Progenitor cell of endocrine pancreas (in vitro differentiated cells): ENCODE measurements at regions not wholly inside any gene's neighbourhood (a gene's known extent, or its start where the extent isn't known, plus 50 kb on each side); places are given as distances from the start of the nearest gene placed in this dataset.

Source experiments
- DNase-seq: peaks from one replicate; pipeline ENCODE4 v3.0.0; 2021; ENCODE audit warnings: low spot score; ENCODE audit not compliant: unreplicated experiment
- H3K27ac Mint-ChIP-seq: 2 replicates; pipeline ENCODE4 v1.8.0; 2021; ENCODE audit warnings: mild to moderate bottlenecking, moderate library complexity, mixed read lengths
- H3K27me3 Mint-ChIP-seq: 2 replicates; pipeline ENCODE4 v1.8.0; 2021; ENCODE audit warnings: mixed read lengths
- H3K36me3 Mint-ChIP-seq: 2 replicates; pipeline ENCODE4 v1.8.0; 2022; ENCODE audit warnings: mixed read lengths; ENCODE audit not compliant: insufficient read depth
- H3K4me1 Mint-ChIP-seq: 2 replicates; pipeline ENCODE4 v1.8.0; 2021; ENCODE audit warnings: low read depth, mixed read lengths
- H3K4me3 Mint-ChIP-seq: 2 replicates; pipeline ENCODE4 v1.8.0; 2021; ENCODE audit warnings: low read depth, mild to moderate bottlenecking, moderate library complexity, mixed read lengths
- H3K9me3 Mint-ChIP-seq: 2 replicates; pipeline ENCODE4 v1.8.0; 2021; ENCODE audit warnings: low read depth, mixed read lengths
- CTCF ChIP-seq: fragments of 200-600 bp; sonication (generic); IDR thresholded peaks from one replicate; pipeline ENCODE4 v1.5.0; 2021; ENCODE audit warnings: antibody characterized with exemption, mild to moderate bottlenecking; ENCODE audit not compliant: unreplicated experiment

GRCh38 chr21:41064951-41065350, 103.0 kb upstream of the BACE2 start:
- no peak overlapping the region for H3K27ac Mint-ChIP-seq
- no peak for TF ChIP-seq CTCF
- no peaks in the 10 kb centered on the region for H3K36me3 Mint-ChIP-seq
- peaks cover 17% of the 10 kb centered on the region for H3K27me3 Mint-ChIP-seq
- DNase-seq: no peak
- peaks cover 11% of the 10 kb centered on the region for H3K9me3 Mint-ChIP-seq
- H3K4me1 Mint-ChIP-seq: peaks cover 16% of the 10 kb centered on the region
- no peak overlapping the region for H3K4me3 Mint-ChIP-seq

GRCh38 chr21:41065539-41065938, 102.4 kb upstream of the BACE2 start:
- Mint-ChIP-seq H3K4me1 (peaks cover 14% of the 10 kb centered on the region), H3K36me3 (no peaks in the 10 kb centered on the region), H3K27me3 (peaks cover 19% of the 10 kb centered on the region), H3K4me3 (no peak overlapping the region), H3K27ac (no peak overlapping the region), H3K9me3 (peaks cover 6% of the 10 kb centered on the region)
- TF ChIP-seq CTCF: no peak
- DNase-seq: no peak

- DNase-seq: no peak
- Mint-ChIP-seq H3K27me3 (peaks cover 20% of the 10 kb centered on the region), H3K27ac (no peak overlapping the region), H3K4me1 (peaks cover 14% of the 10 kb centered on the region), H3K4me3 (no peak overlapping the region), H3K9me3 (no peaks in the 10 kb centered on the region), H3K36me3 (no peaks in the 10 kb centered on the region)
- TF ChIP-seq CTCF: no peak
Observed at GRCh38 chr21:41066086-41066938, 101.6 kb upstream of the BACE2 start.

GRCh38 chr21:41067709-41068108, 100.3 kb upstream of the BACE2 start:
- Mint-ChIP-seq H3K36me3 (no peaks in the 10 kb centered on the region), H3K4me1 (peaks cover 14% of the 10 kb centered on the region), H3K4me3 (peak overlapping the region; percentile 15), H3K27ac (no peak overlapping the region), H3K9me3 (no peaks in the 10 kb centered on the region), H3K27me3 (peaks cover 20% of the 10 kb centered on the region)
- TF ChIP-seq CTCF: no peak
- no peak for DNase-seq

GRCh38 chr21:41068496-41068895, 99.5 kb upstream of the BACE2 start:
- H3K36me3 Mint-ChIP-seq: no peaks in the 10 kb centered on the region
- H3K4me3 Mint-ChIP-seq: peak overlapping the region; percentile 67
- DNase-seq: no peak
- TF ChIP-seq CTCF: no peak
- peak overlapping the region; percentile 61 for H3K27ac Mint-ChIP-seq
- H3K27me3 Mint-ChIP-seq: peaks cover 20% of the 10 kb centered on the region
- no peaks in the 10 kb centered on the region for H3K9me3 Mint-ChIP-seq
- H3K4me1 Mint-ChIP-seq: peaks cover 13% of the 10 kb centered on the region
